ENCODE measurements at regions not wholly inside any gene's neighbourhood (a gene's known extent, or its start where the extent isn't known, plus 50 kb on each side); places are given as distances from the start of the nearest gene placed in this dataset.

DNA sequence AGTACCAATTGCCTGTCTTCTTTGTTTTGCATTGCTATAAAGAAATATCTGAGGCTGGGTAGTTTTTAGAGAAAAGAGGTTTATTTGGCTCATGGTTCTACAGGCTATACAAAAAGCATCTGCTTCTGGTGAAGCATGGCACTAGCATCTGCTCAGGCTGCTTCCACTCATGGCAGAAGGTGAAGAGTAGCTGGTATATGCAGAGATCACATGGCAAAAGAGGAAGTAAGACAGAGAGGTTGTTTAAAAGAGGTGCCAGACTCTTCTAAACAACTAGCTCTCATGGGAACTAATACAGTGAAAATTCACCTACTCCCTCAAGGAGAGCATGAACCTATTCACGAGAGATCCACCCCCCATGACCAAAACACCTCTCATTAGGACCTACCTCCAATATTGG, 56.7 kb upstream of the GUCA2B start:
- DNase-seq = no peak

DNA sequence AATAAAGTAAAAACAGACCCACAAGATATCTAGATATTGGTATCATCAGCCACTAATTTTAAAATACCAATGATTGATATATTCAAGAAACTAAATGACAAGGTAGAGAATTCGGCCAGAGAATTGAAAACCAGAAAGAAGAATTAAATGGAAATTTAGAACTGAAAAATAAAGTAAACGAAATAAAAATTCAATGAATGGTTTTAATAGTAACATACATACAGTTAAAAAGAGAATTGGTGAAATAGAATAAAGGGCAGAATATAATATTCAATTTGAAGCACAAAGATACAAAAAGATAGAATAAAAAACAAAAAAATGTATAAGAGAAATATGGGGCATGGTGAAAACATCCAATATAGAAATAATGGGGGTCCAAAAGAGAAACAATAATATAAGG, 64.0 kb upstream of the GUCA2B start:
- no peak for DNase-seq

DNA sequence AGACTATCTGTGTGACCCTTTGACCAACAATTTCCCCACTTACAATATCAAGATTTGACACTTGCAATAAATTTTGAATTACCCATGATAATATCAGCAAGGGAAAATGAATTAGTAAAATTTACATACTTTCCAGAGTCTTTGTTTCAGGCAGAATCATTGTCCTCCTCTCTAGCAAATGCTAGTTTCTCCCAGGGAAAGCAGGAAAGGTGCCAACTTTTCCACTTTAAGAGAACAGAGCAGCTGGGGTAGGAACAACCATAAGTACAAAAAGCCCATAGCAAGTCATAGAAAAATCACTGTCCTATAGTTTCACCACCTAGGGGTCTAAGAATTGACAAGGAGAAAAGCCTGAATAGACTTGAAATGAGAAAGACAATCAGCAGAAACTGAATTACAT, 67.1 kb upstream of the GUCA2B start:
- no peak for DNase-seq

DNA sequence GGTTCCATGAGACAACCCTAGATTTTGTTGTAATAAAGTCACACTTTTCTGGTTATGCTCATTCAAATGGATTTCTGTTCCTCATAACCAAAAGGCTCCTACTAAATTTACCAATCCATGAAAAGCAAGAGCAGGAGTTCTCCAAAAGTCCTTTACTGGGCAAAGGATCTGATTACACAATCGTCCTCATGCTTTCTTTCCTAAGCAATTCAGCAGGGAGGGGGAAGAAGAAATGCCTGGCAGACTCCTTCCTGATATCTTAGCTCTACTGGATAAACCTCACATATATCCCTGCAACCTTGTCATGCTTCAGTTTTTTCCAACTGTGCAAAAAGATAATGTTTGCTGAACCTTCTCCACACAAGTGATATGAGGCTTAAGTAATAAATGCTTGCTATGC, 67.6 kb upstream of the GUCA2B start:
- DNase-seq = no peak

DNA sequence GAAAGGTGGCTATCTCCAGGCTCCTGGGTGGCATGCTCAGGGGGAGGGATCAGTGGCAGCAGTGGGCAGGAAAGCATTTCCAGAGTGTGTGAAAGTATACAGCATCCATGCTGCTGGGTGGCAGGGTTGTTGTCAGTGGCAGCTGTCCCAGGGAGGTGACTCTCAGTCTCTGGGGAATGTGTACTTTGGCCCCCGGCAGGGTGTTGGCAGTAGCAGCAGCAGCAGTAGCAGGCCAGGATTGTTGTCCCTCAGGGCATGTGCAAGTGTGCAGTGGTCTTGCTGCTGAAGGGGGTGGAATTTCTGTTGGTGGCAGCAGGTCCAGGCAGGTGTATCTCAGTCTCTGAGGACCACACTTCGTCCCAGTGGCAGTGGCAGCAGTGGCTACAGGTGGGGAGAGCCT, 71.7 kb upstream of the GUCA2B start:
- no peak for DNase-seq

DNA sequence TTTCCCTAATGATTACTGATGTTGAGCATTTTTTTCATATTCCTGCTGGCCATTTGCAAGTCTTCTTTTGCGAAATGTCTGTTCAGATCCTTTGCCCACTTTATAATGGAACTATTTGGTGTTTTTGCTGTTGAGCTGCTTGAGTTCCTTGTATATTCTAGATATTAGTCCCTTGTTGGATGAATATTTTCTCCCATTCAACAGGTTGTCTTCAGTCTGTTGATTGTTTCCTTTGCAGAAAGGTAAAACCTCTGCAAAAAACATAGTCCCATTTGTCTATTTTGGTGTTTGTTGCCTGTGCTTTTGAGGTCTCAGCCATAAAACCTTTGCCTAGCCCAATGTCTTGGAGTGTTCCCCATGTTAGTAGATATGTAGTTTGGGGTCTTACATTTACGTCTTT, 78.0 kb upstream of the GUCA2B start:
- DNase-seq = no peak

DNA sequence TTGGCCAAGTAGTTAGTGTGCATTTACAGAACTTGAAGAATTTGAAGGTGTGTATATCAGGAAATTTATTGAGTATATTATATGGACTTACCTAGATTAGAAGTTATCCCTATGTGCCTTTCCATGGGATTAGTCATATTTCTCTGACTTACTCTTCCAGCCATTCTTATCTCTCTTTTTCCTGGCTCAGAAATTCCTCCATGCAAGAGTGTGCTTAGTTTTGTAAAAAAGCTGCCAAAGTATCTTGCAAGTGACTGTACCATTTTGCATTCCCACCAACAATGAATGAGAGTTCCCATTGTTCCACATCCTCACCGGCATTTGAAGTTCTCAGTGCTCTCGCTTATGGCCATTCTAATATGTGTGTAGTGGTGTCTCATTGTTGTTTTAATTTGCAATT, 82.2 kb upstream of the GUCA2B start:
- no peak for DNase-seq

DNA sequence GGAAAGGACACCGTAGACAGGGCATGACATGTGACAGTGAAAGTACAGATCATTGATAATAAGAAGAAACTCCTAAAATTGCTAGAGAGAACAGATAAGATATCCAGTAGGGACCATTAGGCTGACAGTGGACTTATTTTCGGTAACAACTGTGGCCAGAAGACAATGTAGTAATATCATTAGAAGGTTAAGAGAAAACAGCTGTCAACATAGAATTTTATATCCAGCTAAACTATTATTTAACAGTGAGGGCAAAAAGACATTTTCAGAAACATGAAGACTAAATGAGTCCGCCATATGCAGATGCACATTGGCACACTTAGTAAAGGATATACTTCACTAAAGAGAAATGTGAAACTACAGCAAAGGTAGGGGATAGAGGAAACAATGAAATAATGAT, 95.4 kb upstream of the GUCA2B start:
- DNase-seq = no peak

DNA sequence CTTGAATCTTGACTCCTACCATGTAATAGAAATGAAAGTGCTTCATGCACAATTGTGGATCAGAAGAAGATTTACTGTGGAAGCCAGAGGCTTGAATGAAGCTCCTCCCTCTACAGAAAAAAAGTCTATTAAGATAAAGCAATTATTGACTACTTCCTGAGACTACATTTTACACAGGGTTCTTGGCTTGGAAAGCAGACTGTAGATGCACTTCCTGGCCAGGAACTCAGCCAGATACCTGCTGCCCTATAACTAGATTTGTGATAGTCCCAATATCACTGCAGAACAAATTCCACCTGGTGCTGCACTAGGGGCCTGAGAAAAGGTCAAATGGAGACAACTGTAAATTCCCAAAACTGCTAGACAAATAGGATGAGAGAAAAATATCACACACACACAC, 96.8 kb upstream of the GUCA2B start:
- no peak for DNase-seq

DNA sequence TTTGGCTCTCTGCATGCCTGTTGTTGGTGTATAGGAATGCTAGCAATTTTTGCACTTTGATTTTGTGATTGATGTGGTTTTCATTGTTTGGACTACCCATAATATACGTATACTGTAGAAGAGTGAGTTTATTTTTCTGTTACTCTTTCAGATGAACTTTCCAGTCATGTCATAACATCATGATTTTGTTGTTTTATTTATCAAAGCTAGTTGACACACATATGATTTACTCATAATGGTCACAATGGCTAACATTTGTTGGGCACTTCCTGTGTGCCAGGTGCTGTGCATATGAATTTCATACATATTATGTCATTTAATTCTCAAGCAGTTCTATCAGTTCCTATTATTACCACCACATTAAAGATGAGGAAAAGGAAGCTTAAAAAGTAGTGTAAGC, 98.1 kb upstream of the GUCA2B start:
- no peak for DNase-seq

DNA sequence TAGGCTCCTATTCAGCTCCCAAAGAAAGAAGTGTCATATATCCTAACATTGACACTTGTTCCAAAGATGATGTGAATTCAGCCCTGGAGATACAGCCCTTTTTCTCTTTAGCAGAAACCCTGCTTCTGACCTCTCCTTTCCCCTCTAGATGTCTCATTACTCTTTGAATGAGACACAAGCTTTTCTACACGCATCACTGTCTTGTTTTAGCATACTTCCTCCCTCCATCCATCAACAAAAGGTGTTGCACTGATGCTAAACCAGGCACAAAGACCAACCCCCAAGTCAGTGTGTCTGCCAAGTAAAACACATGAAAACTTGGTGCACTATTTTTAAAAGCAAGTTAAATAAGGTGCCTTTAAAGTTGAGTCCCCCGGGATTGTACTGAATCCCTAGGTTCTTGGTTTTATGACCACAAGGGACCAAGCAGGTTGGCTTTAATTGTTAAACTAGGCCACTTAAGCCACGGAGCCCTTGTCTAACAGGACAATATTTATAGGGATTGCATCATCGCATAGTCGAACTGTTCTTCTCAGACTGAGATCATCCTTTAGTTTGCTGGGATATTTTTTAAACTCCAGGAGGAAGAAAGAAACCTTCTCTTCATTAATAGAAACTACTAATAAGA, 101.0 kb upstream of the GUCA2B start:
- no peak for DNase-seq

DNA sequence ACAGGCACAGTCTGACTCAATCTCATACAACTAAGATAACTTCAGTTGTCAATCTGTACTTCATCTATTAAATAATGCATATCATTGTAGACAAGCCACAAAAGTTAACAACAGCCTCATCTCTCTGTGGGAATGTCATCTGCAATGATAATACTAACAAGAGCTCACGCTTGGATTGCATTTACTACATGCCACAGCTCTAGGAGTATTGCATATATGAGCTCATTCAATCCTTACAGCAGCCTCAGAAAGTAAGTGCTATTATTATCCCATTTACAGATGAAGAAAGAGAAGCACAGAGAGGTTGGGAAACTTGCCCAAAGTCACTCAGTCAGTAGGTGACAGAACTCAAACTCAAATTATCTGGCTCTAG, 105.7 kb upstream of the GUCA2B start:
- DNase-seq = no peak

DNA sequence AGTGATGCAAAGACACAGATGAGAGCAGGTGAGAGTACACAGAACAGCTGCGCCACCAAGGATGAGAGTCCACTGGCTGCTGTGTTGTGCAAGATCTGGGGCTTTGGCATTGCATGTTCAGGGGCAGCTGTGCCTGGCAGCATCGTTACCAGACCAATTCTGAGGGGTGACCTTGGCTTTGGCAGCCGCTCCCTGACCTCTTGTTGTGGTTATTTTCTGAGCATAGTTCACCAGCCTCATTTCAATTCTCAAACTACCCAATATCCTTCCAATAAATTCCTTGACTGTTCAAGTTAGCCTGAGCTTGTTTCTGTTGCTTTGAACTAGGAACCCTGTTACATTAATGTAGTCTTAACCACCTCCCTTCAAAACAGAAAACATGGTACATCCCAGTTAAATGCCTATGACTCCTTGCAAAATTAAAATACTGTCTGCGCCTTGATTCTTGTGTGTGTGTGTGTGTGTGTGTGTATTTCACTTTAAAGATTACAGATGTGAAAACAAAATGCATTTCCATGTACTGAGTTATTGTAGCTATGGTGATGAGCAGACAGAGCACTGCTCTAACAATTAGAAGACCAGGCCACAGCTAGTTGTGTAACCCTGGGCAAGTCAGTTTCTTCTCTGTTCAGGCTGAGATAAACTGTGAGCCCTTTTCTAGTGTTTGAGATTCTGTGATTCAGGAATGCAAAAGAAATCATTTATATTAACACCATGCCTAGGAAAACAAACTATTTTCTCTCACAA, 106.3 kb upstream of the GUCA2B start:
- no peak for DNase-seq

DNA sequence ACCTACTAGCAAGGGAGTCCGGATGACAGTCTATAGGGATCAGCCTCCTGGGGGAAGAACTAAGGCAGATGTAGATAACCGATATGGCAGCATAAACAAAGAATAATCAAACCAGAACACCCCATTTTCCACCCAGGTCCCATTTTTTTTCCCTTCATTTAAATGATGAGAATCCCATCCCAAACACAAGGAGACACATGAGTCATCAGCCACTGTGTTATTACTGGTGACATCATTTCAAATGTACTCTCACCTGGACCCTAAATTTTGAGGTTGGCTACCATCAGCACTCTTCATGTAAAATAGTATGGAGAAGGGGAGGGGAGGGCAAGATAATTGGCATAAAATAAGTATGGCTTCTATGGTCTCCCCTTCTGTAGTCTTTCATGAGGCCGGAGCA, 108.9 kb upstream of the GUCA2B start:
- DNase-seq = no peak

DNA sequence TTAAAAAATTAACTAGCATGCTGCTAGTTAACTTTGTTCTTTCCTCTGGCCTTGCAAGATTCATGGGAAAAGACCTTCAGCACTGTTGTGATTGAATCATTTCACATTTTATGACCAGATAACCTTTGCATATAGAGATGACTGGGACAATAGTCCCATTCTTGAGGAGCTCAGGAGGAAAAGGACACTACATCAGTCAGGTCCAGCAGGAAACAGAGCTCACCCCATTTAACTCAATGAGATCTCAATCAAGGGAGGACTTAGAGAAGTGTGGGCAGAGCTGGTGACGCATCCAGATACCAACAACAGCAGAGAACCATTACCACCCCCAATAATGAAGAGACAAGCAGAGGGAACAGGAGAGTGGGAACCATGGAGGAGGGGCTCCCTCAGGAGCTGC, 109.4 kb upstream of the GUCA2B start:
- DNase-seq = no peak

DNA sequence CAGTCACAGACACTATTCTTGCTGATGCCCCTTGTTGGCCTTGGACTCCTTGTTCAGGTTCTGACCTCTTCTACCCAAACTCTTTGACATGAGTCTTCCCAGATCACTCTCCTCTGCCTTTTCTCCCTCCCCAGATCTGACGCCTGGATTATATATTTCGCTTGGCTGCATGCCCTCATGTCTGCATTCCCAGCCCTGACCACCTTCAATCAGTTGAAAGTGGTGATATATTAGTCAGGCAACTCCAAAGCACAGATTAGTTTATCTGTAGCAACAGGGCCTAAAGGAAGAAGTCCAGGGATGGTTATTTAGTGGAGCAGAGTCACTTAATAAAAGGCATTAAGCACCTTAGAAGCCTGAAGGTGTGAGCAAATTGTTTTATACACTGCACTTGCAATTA, 110.0 kb upstream of the GUCA2B start:
- DNase-seq = no peak

DNA sequence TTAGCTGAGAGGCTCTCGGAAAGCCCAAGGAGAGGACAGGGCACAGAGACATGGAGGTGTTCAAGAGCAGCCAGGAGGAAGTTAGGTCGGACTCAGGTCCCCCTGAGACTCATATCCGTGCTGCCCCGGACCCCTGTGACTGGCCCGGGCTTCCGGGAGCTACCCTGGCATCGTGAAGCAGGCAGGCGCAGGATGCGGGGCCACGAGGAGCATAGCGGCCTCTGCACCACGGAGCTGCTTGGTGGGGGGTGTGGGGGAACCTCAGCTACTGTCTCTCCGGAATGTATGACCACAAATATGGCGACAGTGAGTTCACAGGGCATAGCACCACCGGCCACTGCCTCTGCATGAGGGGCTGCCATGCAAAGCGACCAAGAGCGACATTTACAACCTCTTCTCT, 112.2 kb upstream of the GUCA2B start:
- DNase-seq = no peak

DNA sequence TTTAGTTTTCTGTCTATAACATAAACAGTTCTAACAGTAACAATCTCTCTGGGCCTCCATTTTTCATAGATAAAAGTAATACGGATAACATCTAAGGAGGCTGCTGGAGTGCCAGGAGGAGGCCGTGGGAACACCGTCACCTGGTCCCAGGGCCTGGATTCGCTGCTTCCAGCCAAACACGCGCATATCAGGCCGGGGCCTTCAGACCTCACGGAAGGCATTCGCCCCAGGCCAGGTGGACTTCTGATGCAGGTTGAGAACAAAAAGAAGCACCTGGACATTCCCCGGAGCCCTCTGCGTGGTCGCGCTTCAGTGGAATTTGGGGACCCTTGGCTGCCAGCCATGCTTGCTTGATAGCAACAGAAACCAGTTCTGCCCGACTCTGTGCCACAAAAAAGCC, 113.1 kb upstream of the GUCA2B start:
- DNase-seq = no peak

DNA sequence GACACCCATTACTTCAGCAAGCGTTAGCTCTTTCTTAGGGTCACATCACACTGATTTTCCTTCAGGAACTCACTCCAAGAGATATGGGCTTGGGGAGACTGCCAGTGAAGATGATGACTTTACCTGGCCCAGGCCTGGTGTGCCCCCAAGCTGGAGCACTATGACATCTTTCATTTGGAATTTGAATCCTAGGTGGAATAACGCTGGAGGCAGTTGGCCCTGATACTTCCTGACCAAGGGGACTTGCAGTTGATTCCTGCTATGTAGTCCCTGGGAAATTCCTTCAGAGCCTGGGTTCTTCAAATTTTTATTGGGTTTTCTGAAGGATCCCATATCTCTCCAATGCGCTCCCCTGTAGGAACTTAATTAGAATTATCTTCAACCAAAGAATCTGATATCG, 114.9 kb upstream of the GUCA2B start:
- DNase-seq = no peak

DNA sequence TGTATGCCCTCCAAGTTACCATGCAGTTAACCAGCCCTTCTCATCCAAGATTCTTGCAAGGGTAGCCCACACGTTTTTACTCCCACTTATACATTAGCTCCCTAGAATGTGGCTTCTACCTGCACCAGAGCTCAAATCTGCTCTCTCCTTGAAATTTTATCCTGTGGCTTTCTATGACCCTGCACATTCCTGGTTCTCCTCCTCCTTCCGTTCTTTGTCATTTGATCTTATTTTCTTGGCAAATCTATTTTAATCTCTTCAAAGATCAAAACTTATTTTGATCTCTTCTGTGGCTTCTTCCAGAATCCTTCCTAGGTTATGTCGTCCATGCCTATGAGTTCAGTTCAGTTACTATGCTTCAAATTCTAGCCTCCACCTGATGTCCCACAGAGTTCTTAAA, 115.6 kb upstream of the GUCA2B start:
- no peak for DNase-seq

DNA sequence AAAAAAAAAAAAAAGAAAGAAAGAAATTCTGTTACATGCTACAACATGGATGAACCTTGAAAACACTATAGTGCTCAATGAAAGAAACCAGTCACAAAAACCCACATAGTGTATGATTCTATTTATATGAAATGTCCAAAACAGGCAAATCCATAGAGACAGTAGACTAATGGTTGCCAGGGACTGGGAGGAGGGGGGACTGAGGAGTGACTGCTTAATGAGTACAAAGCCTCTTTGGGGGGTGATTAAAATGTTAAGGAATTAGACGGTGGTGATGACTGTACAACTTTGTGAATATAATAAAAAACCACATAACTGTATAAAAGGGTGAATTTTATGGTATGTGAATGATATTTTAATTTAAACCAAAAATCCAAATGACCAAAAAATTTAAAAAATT, 116.0 kb upstream of the GUCA2B start:
- no peak for DNase-seq

DNA sequence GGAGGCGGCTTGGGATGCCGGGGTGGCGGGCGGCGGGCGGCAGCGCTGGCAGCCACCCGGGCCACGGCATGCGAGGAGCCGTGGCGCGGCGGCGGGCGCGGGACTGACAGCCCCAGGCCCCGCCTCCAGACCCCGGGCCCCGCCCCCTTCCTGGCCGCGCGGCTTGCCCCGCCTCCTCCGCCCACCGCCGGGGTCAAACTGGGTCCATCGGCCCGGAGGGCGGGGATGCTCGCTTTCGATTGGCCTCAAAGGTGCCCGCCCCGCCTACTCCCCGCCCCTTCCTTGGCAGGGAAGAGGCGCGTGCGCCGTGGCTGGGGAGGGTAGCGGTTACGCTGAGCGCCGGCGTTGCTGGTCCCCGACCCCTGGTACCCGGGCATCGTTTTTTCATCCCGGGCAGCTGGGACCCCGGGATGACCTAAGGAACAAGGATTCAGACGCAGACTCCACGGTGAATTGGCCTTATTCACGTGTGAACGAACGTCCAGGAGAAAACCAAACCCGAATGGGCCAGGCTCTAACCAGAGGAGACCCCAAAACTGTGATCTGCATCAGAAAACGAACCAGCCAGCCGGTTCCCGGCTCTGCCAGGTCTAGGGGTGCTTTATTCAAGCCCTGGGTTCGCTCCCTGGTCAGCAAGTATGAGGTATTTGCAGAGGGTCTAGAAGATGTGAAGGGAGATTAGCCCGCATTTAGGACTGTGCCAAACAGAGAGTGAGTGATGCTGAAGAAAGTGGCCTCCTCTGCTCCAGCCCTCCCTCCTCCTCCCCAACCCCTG, 117.2 kb upstream of the GUCA2B start:
- DNase-seq = peak; percentile 53

DNA sequence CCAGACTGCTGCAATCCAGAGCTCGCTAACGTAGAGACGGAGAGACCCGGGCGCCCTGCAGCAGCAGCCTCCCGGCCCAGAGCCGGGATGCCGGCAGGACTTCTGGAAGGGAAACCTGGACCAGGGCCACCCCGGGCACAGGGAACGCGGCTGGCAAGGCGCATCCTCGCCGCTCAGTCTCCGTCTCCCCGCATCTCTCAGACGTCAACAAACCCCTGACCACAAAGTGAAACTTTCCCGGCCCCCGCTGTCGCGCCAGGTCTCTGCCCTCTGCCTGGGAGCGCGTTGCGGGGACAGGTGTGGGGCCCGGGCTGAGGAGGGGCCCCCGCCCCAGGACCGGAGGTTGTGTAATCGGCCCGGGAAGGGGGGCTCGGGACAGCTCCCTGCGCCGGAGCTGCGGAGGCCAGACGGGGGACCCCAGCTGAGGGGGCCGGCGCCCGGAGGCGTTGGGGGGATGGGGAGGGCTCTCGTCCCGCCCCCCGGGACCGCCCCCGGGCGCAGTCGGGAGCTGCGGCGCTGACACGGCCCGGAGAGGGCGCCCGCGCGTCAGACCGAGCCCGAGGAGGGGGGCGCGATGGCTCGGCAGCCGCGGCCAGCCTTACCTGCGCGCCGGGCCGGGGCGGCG, 116.6 kb upstream of the HIVEP3 start:
- DNase-seq = no peak

DNA sequence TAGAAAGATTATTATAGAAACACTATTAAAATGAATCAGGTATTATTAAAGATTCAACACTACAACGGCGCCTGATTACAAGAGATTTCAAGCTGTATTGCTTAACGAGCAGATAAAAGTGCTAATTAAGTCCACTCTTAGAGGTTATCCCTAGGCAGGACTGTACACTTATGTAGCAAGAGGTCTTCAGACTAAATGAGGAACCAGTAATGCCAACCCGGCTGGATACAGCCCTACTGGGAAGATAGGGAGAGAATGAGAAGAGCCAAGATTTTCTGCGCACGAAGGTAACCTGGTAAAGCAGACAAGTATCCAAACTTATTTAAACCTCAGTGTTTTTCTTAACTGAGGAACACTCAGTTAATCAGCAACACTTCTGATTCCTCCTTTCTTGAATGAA, 115.7 kb upstream of the HIVEP3 start:
- no peak for DNase-seq
